22Rv1 (cell line): ENCODE measurements at regions not wholly inside any gene's neighbourhood (a gene's known extent, or its start where the extent isn't known, plus 50 kb on each side); places are given as distances from the start of the nearest gene placed in this dataset.

ENCODE experiments used
- H3K27ac ChIP-seq: fragments of 450-650 bp; 2 replicates; pipeline ENCODE4 v1.5.1; 2017
- CTCF ChIP-seq: fragments of 450-650 bp; IDR thresholded peaks from 2 replicates; pipeline ENCODE4 v1.5.1; 2017; ENCODE audit warnings: mild to moderate bottlenecking
- ZFX ChIP-seq: fragments of 450-650 bp; IDR thresholded peaks from 2 replicates; pipeline ENCODE4 v1.6.1; 2017; ENCODE audit warnings: antibody characterized with exemption, borderline replicate concordance

- TF ChIP-seq CTCF, result no peak
- no peak for TF ChIP-seq ZFX
- no peak overlapping the region for H3K27ac ChIP-seq
These were observed 835.1 kb downstream of the TSN start for GRCh38 chr2:122590524-122590923.

GRCh38 chr2:122595065-122595464 lies 839.6 kb downstream of the TSN start:
- TF ChIP-seq ZFX, result no peak
- no peak for TF ChIP-seq CTCF
- H3K27ac ChIP-seq, result no peak overlapping the region

GRCh38 chr2:122596598-122596997 lies 841.1 kb downstream of the TSN start:
- TF ChIP-seq ZFX (no peak), CTCF (no peak)
- H3K27ac ChIP-seq, result no peak overlapping the region

GRCh38 chr2:122598784-122599183 lies 843.3 kb downstream of the TSN start:
- TF ChIP-seq CTCF (no peak), ZFX (no peak)
- no peak overlapping the region for H3K27ac ChIP-seq

- TF ChIP-seq CTCF (no peak), ZFX (no peak)
- H3K27ac ChIP-seq, result no peak overlapping the region
These were observed 855.6 kb downstream of the TSN start for GRCh38 chr2:122610948-122611609.

GRCh38 chr2:122622934-122623333 lies 867.5 kb downstream of the TSN start:
- TF ChIP-seq CTCF, result no peak
- no peak for TF ChIP-seq ZFX

GRCh38 chr2:122627388-122627787 lies 871.9 kb downstream of the TSN start:
- TF ChIP-seq CTCF (no peak), ZFX (no peak)
- H3K27ac ChIP-seq, result no peak overlapping the region

More at GRCh38 chr2:122622934-122623333, 867.5 kb downstream of the TSN start:
- H3K27ac ChIP-seq, result no peak overlapping the region
